Right hindlimb (tissue), 1 donor: ENCODE measurements at regions not wholly inside any gene's neighbourhood (a gene's known extent, or its start where the extent isn't known, plus 50 kb on each side); places are given as distances from the start of the nearest gene placed in this dataset.
"Not testable (repeated sequence)": the region's sequence is repeated elsewhere in the genome, so short reads cannot be mapped to it uniquely, and the experiment has no call there.

Experiments used
- DNase-seq: peaks from one replicate; pipeline ENCODE4 v3.0.0-alpha.2; 2018

- DNase-seq: no peak
These were observed 488.4 kb upstream of the UBE2E2 start for GRCh38 chr3:22714749-22715148.

GRCh38 chr3:22720596-22720995, 482.5 kb upstream of the UBE2E2 start:
- DNase-seq: no peak

GRCh38 chr3:22724420-22724819, 478.7 kb upstream of the UBE2E2 start:
- DNase-seq: no peak

- no peak for DNase-seq
These were observed 474.7 kb upstream of the UBE2E2 start for GRCh38 chr3:22728406-22728805.

- DNase-seq: no peak
These were observed 473.9 kb upstream of the UBE2E2 start for GRCh38 chr3:22729212-22729611.

- DNase-seq: no peak
These were observed 473.1 kb upstream of the UBE2E2 start for GRCh38 chr3:22729981-22730380.

- no peak for DNase-seq
These were observed 472.4 kb upstream of the UBE2E2 start for GRCh38 chr3:22730701-22731100.

GRCh38 chr3:22731901-22732300, 471.2 kb upstream of the UBE2E2 start:
- DNase-seq: no peak

DNA sequence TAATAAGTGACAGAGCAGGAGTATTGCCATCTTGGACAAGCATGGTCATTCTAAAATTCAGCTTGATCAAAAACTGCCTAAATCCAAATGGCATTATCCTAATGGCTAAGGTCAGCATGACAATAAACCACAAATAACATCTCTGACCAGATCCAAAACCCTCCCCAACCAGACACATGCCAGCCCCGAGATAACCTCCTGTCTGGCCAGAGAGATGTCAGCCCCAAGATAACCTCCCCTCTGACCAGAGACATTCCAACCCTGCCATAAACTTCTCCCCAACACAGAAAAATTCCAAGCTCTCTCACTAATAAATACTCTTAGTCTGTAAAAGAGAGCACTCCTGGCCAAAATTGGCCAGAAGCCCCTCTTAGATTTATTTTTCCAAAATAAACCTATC, 470.5 kb upstream of the UBE2E2 start:
- no peak for DNase-seq

DNA sequence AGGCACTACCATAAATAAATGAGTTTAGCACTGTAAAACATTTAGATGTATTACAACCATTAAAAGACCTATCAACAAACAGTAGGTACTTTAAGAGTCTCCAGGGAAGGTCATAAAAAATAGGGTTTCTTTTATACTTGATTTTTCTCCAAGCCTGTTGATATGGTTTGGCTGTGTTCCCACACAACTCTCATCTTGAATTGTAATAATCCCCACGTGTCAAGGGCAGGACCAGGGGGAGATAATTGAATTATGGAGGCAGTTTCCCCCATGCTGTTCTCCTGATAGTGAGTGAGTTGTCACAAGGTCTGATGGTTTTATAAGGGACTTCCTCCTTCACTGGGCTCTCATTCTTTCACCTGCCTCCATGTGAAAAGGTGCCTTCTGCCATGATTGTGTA, 468.9 kb upstream of the UBE2E2 start:
- no peak for DNase-seq

- no peak for DNase-seq
These were observed 468.4 kb upstream of the UBE2E2 start for GRCh38 chr3:22734756-22735155.

DNA sequence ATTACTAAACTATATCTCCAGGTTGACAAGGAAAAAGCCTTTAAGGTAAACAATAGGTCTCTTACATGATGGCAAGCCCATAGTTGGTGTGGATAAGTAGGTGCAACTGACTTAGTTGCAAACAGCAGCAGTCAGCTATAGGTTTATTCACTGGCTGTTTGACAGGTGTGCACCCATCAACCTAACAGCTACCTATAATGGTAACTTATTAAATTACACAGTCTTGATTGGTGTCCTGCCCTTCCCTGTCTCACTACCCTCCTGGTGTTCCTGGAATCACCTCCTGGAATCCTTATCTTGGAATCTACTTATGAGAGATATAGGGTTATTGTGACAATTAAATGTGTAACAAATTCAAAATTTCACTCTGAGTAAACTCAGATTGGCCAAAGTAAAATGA, 467.8 kb upstream of the UBE2E2 start:
- no peak for DNase-seq

- DNase-seq: not testable (repeated sequence)
These were observed 459.7 kb upstream of the UBE2E2 start for GRCh38 chr3:22743386-22743785.

DNA sequence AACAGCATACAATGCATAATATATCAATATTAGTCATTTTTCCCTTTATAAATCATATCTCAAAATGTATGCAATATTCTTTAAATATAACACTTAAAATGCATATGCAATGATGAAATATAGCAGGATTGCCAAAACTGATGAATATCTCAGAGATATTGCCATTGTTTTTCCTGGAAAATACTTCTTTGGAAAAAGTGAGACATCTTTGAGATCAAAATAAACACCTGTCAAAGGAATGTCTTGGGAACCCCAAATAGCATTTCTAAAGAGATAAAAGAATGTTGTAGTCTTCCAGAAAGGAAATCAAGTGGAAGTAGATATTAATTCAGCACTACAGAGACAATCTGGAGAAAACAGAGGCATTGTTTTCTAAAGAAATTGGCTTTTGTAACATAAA, 457.8 kb upstream of the UBE2E2 start:
- DNase-seq: no peak

DNA sequence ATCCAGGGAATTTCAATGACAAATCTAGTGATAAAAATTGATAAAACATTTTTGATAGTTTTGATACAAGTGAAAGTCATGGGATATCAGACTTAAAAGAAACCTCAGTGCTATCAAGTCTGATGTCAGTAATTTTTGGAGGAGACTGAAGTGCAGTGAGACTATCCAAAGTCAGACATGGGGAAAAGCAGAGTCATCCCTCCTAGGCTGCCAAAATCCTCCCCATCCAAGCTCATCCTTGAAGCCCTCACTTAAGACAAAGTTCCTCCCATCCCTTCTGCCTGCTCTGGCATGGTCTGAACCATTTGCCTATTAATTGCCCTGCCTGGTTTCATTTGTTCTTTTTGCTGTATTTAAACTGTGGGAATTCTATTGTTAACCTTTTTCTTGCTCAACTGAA, 456.9 kb upstream of the UBE2E2 start:
- no peak for DNase-seq

DNA sequence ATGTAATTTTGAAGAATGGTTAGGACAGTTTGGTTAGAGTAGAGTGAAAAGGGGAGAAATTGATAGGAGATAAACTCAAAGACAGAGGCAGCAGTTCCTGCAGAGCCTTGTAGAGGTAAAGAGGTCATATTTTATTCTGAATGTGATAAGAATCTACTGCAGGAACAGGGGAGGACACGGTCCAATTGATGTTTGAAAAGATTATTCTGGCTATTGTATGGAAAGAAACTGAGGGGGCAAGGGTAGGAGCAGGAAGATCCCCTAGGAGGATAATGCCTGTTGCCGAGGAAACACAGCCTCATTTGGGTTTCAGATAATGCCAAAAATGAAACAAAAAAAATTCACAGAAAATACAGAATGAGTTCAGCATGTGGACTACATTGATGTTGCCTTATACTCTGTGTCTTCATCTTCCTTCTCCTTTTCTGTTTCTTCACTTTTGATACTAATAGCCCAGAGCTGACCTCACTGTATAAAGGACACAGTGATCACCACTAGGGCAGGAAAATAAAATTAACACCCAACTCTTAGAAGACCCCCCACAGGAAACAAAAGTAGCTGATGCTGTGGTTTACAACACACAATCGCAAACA, 454.6 kb upstream of the UBE2E2 start:
- no peak for DNase-seq

GRCh38 chr3:22759636-22760310, 443.4 kb upstream of the UBE2E2 start:
- DNase-seq: no peak

DNA sequence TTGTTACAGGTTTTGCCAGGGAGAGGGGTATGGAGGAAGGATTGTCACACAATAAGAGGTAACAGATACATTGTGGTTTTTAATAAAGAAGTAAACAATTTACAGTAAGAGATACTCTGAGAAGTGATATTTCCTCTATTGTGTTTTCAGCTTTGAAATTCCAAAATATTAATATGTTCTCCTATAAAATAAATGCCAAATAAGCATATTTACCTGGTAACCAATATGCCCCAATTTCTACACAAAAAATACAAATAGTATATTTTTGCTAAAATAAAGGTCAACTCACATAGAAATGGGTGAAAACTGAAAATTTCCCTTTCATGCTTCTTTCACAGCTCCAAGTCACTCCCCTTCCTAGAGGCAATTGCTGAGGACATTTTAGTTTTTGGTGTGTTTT, 437.4 kb upstream of the UBE2E2 start:
- DNase-seq: no peak

GRCh38 chr3:22777834-22778233, 425.3 kb upstream of the UBE2E2 start:
- no peak for DNase-seq

GRCh38 chr3:22779737-22780136, 423.4 kb upstream of the UBE2E2 start:
- DNase-seq: no peak

GRCh38 chr3:22792533-22792932, 410.6 kb upstream of the UBE2E2 start:
- DNase-seq: no peak

GRCh38 chr3:22795917-22796316, 407.2 kb upstream of the UBE2E2 start:
- no peak for DNase-seq

DNA sequence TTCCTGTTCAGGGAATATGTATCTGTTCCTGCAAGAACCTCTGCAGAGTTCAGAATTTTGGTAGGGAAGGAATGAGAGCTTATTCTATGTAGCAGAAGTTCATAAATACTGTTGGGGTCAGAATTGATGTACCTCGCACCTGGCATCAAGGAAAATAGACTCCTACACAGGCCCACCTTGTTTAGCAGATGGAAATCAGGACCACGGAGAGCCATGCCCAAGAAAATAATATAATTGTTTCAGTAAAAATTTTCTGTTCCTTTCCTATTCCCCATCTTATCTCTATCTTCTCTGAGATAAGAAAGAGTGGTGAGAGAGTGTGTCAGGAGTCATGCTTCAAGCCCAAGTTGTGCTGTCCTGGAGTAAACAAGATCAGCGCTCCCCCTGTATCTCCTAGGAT, 404.7 kb upstream of the UBE2E2 start:
- DNase-seq: no peak

- DNase-seq: no peak
These were observed 383.9 kb upstream of the UBE2E2 start for GRCh38 chr3:22819209-22819608.

DNA sequence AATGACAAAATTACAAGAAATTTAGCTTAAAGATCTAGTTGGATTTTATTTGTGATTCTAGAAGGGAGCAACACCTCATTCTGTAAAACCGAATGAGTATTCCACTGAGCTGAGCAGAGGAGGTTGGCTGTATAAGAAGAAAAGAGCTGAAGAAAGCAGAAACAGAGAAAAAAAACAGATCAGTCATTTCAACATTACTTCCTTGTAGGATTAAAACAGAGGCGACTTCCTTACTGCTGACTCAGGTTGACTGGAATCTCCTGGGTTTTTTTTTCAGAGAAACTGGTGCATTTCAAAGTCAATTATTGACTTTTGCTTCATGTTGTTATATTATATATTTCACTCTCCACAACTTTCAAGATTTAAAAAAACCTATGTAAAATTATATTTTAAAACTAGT, 368.1 kb upstream of the UBE2E2 start:
- no peak for DNase-seq
